GM23248 (cell line): ENCODE measurements at regions not wholly inside any gene's neighbourhood (a gene's known extent, or its start where the extent isn't known, plus 50 kb on each side); places are given as distances from the start of the nearest gene placed in this dataset.

Source experiments
- EZH2 ChIP-seq: fragments of 200-600 bp; sonication (generic); IDR thresholded peaks from 2 replicates; pipeline ENCODE4 v1.6.1; 2018; ENCODE audit warnings: antibody characterized with exemption, mild to moderate bottlenecking; ENCODE audit not compliant: insufficient read depth, poor library complexity, severe bottlenecking
- EZH2phosphoT487 ChIP-seq: fragments of 200-600 bp; sonication (generic); IDR thresholded peaks from 2 replicates; pipeline ENCODE4 v1.6.1; 2018; ENCODE audit warnings: antibody characterized with exemption, moderate library complexity, mild to moderate bottlenecking, low read depth; ENCODE audit not compliant: insufficient read depth

GRCh38 chr7:131637859-131638258 lies 81.4 kb upstream of the PODXL start:
- TF ChIP-seq EZH2 (no peak), EZH2phosphoT487 (no peak)
